GM10266 (cell line): ENCODE measurements at regions not wholly inside any gene's neighbourhood (a gene's known extent, or its start where the extent isn't known, plus 50 kb on each side); places are given as distances from the start of the nearest gene placed in this dataset.
"Not testable (repeated sequence)": the region's sequence is repeated elsewhere in the genome, so short reads cannot be mapped to it uniquely, and the experiment has no call there.

Experiments used
- DNase-seq: peaks from one replicate; pipeline ENCODE4 v3.0.0; 2012; ENCODE audit errors: extremely low spot score
- TF ChIP-seq, protein P1 (sequence below): IDR thresholded peaks from 2 replicates; pipeline ENCODE4 v1.5.1; 2012; ENCODE audit warnings: mild to moderate bottlenecking, low read depth; ENCODE audit not compliant: control insufficient read depth, insufficient read depth; ENCODE audit errors: missing control alignments

DNA sequence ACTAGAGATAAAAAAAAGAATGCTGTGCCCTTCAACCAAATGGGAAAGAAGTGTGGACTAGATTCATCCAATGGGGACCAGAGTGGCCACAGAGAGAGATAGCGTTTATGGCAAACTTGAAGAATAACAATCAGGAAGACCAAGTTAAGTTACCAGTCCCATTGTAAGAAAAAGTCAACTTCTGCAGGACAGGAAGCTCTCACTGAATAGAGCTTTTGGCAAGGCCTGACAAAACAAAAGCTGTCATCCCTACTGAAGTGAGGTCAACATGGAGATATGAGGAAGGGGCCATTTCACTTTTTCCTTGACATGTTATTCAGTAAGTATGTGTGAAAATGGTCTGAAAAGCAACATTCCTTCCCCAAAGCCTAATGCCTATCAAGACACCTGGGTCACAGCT is 111.8 kb upstream of the KLHL13 start:
- TF ChIP-seq, protein P1, sequence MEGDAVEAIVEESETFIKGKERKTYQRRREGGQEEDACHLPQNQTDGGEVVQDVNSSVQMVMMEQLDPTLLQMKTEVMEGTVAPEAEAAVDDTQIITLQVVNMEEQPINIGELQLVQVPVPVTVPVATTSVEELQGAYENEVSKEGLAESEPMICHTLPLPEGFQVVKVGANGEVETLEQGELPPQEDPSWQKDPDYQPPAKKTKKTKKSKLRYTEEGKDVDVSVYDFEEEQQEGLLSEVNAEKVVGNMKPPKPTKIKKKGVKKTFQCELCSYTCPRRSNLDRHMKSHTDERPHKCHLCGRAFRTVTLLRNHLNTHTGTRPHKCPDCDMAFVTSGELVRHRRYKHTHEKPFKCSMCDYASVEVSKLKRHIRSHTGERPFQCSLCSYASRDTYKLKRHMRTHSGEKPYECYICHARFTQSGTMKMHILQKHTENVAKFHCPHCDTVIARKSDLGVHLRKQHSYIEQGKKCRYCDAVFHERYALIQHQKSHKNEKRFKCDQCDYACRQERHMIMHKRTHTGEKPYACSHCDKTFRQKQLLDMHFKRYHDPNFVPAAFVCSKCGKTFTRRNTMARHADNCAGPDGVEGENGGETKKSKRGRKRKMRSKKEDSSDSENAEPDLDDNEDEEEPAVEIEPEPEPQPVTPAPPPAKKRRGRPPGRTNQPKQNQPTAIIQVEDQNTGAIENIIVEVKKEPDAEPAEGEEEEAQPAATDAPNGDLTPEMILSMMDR = no peak
- DNase-seq = no peak

DNA sequence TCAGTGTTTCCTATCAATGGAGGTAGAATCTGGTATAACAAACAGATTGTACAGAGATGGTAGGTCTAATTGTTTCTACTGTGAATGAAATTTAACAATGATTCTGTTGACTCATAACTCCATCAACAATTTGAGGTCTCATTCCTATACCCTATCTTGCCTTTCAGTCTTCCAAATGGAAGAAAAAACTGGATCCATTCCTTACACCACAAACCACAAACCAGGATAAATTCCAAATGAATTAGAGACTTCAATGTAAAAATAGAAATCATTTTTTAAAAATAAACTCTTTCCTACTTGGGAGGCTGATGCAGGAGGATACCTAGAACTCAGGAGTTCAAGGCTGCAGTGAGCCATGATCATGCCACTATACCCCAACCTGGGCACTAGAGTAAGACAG is 114.4 kb upstream of the WDR44 start:
- TF ChIP-seq, protein P1 = no peak

DNA sequence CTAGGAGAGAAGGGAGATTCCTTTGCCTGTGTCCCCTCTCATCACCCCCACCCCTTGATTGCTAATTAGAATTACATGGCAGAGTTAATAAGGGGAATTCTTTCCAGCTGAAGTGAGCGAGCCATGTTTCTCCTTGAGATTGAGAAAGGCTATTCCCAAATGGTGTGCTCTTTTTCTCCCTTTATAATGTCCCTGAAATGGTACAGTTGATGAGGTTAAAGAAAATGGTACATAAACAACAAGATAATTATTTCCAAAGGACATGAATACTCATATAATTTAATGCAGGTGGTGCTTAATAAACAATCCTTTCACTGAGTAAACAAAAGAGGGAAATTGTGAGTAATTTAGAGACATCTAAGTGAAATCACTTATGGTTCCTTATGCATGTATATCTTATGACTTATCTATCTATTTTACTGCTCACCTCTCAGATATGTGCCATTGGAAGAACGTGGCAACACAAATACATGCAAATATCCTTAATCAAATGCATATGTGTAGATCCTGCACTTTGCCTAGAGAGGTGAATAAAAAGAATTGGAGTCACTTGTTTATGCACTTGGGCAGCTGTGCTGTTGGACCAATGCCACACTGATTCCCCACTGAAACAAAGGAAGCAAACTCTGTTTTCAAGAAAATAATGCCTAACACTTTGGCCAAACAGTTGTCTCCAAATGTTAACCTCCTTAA is 106.6 kb upstream of the WDR44 start:
- DNase-seq = no peak
- TF ChIP-seq, protein P1 = no peak

More for the DNA sequence above, 114.4 kb upstream of the WDR44 start:
- DNase-seq = no peak

DNA sequence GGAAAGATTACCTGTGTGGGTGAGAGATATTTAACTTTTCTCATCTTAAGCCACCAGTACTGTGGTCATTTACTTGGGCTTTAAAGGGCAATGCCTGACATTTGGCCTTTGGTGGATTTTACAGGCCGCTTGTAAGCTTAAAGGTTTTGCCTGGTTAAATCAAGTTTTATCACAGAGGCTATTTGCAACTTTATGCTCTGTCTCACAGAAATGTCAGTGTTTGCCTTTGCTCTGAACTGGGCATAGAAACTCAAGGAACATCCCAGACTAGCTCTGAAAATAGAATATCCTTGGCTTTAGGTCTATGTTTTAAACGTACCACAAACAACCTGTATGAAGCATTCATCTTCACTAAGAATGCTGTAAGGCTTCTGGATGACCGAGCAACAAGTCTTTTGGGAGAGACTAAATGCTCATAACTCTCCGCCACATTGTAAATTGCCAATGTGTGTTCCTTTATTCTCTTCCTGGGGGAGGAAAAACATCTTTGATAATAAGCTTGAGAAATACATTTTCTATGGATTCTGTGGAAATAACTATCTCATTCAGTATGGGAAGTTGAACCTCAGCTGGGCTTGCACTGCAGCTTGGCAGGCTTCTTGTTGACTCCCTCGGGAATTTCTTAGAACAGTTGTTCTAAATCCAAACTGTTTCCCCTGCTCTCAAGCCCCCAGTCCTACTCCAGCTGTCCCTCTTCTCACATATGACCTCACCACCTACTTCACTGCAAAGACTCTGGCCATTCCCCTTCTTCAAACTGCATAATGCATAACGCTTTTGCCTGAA is 105.8 kb upstream of the WDR44 start:
- TF ChIP-seq, protein P1 = no peak
- DNase-seq = no peak

DNA sequence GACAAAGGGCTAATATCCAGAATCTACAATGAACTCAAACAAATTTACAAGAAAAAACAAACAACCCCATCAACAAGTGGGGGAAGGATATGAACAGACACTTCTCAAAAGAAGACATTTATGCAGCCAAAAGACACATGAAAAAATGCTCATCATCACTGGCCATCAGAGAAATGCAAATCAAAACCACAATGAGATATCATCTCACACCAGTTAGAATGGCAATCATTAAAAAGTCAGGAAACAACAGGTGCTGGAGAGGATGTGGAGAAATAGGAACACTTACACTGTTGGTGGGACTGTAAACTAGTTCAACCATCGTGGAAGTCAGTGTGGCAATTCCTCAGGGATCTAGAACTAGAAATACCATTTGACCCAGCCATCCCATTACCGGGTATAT is 98.9 kb upstream of the WDR44 start:
- not testable (repeated sequence) for DNase-seq

DNA sequence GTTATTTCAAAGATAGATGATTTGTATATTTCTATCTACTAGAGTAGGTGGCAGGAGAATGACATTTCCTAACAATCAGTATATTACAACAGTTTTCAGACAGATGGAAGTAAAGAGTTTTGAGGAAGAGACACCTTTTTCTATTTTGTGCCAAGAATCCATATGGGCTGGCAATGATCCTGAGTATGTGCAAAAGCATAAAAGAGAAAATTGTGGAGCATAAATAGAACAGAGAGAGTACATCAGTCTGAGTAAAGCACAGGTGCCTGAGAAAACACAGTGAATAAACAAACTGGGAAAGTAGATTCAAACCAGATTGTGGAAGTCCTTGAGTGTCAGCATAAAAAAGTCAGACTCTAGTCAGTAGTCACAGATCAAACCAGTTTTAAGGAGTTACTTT is 96.8 kb upstream of the WDR44 start:
- TF ChIP-seq, protein P1 = no peak
- DNase-seq = no peak

DNA sequence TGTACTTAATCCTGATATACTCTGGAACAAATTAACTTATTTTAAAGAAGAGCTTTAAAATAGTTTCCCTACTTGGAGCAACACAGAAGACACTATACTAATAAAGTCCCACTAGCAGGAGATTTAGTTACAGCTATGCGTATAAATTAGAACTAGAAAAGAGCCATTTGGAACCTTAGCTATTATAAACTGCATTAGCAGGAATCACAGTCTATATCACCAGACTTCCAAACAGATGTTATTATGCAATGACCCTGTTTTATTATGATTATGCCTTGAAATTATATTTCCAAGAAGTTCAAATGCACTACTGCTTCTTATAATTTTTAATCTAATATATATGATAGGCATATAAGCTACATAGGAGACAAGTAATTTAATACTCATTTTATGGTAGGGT is 95.5 kb upstream of the WDR44 start:
- no peak for DNase-seq
- TF ChIP-seq, protein P1 = no peak
